ENCODE measurements at regions not wholly inside any gene's neighbourhood (a gene's known extent, or its start where the extent isn't known, plus 50 kb on each side); places are given as distances from the start of the nearest gene placed in this dataset.

DNA sequence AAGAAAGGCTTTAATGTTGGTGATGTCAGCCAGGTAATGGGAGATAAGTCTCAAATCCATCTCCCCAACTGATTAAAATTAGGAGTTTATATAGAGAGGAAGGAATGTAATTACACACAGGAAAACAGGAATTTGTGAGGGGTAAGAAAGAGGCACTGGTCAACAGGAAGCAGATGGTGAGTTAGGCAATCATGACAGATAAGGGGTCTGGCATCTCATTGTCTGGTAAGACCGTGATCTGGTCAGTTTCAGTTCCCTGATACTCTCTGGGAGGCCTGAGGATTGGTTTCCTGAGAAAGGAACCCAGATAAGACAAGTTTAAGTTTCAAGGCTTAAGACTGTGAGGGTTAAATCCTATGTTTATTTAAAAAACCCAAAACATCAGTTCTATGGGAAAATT, 414.7 kb upstream of the ARRDC4 start:
- Histone ChIP-seq H3K9me3 (ENCODE audit: control insufficient read depth in 5 of 5, low read length in 5 of 5) (peaks cover 0 to 21% (median 8%) of the 10 kb centered on the region in 5 donors), H3K27ac (ENCODE audit: low read depth, low read length) (no peak overlapping the region), H3K36me3 (ENCODE audit: control insufficient read depth in 5 of 5, insufficient read depth in 5 of 5, low read length in 5 of 5) (no peaks in the 10 kb centered on the region), H3K4me1 (ENCODE audit: control insufficient read depth in 5 of 5, insufficient read depth in 5 of 5, low read length in 5 of 5) (no peaks in the 10 kb centered on the region), H3K4me3 (ENCODE audit: low read depth in 1 of 5, low read length in 5 of 5) (peak overlapping the region in 1 of 5 donors; percentile 19), H3K27me3 (ENCODE audit: control insufficient read depth in 5 of 5, insufficient read depth in 4 of 5, low read length in 5 of 5) (no peaks in the 10 kb centered on the region), H3K9ac (ENCODE audit: low read length in 5 of 5) (no peak overlapping the region)

- no peak overlapping the region for H3K27ac ChIP-seq (ENCODE audit: low read depth, low read length)
- H3K36me3 ChIP-seq (ENCODE audit: control insufficient read depth in 5 of 5, insufficient read depth in 5 of 5, low read length in 5 of 5) = no peaks in the 10 kb centered on the region
- H3K9ac ChIP-seq (ENCODE audit: low read length in 5 of 5) = no peak overlapping the region
- no peaks in the 10 kb centered on the region for H3K27me3 ChIP-seq (ENCODE audit: control insufficient read depth in 5 of 5, insufficient read depth in 4 of 5, low read length in 5 of 5)
- H3K4me1 ChIP-seq (ENCODE audit: control insufficient read depth in 5 of 5, insufficient read depth in 5 of 5, low read length in 5 of 5) = no peaks in the 10 kb centered on the region
- H3K4me3 ChIP-seq (ENCODE audit: low read depth in 1 of 5, low read length in 5 of 5) = no peak overlapping the region
- peaks cover 0 to 21% (median 8%) of the 10 kb centered on the region in 5 donors for H3K9me3 ChIP-seq (ENCODE audit: control insufficient read depth in 5 of 5, low read length in 5 of 5)
Measured at GRCh38 chr15:97547381-97547780, 413.1 kb upstream of the ARRDC4 start.

GRCh38 chr15:97561529-97561928, 399.0 kb upstream of the ARRDC4 start:
- Histone ChIP-seq H3K27ac (ENCODE audit: low read depth, low read length) (no peak overlapping the region), H3K9ac (ENCODE audit: low read length in 5 of 5) (no peak overlapping the region), H3K36me3 (ENCODE audit: control insufficient read depth in 5 of 5, insufficient read depth in 5 of 5, low read length in 5 of 5) (no peaks in the 10 kb centered on the region), H3K4me1 (ENCODE audit: control insufficient read depth in 5 of 5, insufficient read depth in 5 of 5, low read length in 5 of 5) (no peaks in the 10 kb centered on the region), H3K9me3 (ENCODE audit: control insufficient read depth in 5 of 5, low read length in 5 of 5) (no peaks in the 10 kb centered on the region), H3K27me3 (ENCODE audit: control insufficient read depth in 5 of 5, insufficient read depth in 4 of 5, low read length in 5 of 5) (no peaks in the 10 kb centered on the region), H3K4me3 (ENCODE audit: low read depth in 1 of 5, low read length in 5 of 5) (no peak overlapping the region)

GRCh38 chr15:97563516-97563915, 397.0 kb upstream of the ARRDC4 start:
- Histone ChIP-seq H3K27me3 (ENCODE audit: control insufficient read depth in 5 of 5, insufficient read depth in 4 of 5, low read length in 5 of 5) (no peaks in the 10 kb centered on the region), H3K4me1 (ENCODE audit: control insufficient read depth in 5 of 5, insufficient read depth in 5 of 5, low read length in 5 of 5) (peaks cover 0 to 10% (median 0%) of the 10 kb centered on the region in 5 donors), H3K9ac (ENCODE audit: low read length in 5 of 5) (no peak overlapping the region), H3K27ac (ENCODE audit: low read depth, low read length) (no peak overlapping the region), H3K36me3 (ENCODE audit: control insufficient read depth in 5 of 5, insufficient read depth in 5 of 5, low read length in 5 of 5) (no peaks in the 10 kb centered on the region), H3K9me3 (ENCODE audit: control insufficient read depth in 5 of 5, low read length in 5 of 5) (no peaks in the 10 kb centered on the region), H3K4me3 (ENCODE audit: low read depth in 1 of 5, low read length in 5 of 5) (no peak overlapping the region)

GRCh38 chr15:97566961-97567360, 393.5 kb upstream of the ARRDC4 start:
- Histone ChIP-seq H3K27ac (ENCODE audit: low read depth, low read length) (no peak overlapping the region), H3K4me3 (ENCODE audit: low read depth in 1 of 5, low read length in 5 of 5) (no peak overlapping the region), H3K4me1 (ENCODE audit: control insufficient read depth in 5 of 5, insufficient read depth in 5 of 5, low read length in 5 of 5) (peaks cover 0 to 10% (median 0%) of the 10 kb centered on the region in 5 donors), H3K9me3 (ENCODE audit: control insufficient read depth in 5 of 5, low read length in 5 of 5) (peaks cover 0 to 4% (median 0%) of the 10 kb centered on the region in 5 donors), H3K9ac (ENCODE audit: low read length in 5 of 5) (no peak overlapping the region), H3K27me3 (ENCODE audit: control insufficient read depth in 5 of 5, insufficient read depth in 4 of 5, low read length in 5 of 5) (no peaks in the 10 kb centered on the region), H3K36me3 (ENCODE audit: control insufficient read depth in 5 of 5, insufficient read depth in 5 of 5, low read length in 5 of 5) (no peaks in the 10 kb centered on the region)

- Histone ChIP-seq H3K27me3 (ENCODE audit: control insufficient read depth in 5 of 5, insufficient read depth in 4 of 5, low read length in 5 of 5) (no peaks in the 10 kb centered on the region), H3K9me3 (ENCODE audit: control insufficient read depth in 5 of 5, low read length in 5 of 5) (peaks cover 0 to 4% (median 0%) of the 10 kb centered on the region in 5 donors), H3K9ac (ENCODE audit: low read length in 5 of 5) (no peak overlapping the region), H3K36me3 (ENCODE audit: control insufficient read depth in 5 of 5, insufficient read depth in 5 of 5, low read length in 5 of 5) (no peaks in the 10 kb centered on the region), H3K4me1 (ENCODE audit: control insufficient read depth in 5 of 5, insufficient read depth in 5 of 5, low read length in 5 of 5) (peaks cover 0 to 10% (median 0%) of the 10 kb centered on the region in 5 donors), H3K4me3 (ENCODE audit: low read depth in 1 of 5, low read length in 5 of 5) (no peak overlapping the region), H3K27ac (ENCODE audit: low read depth, low read length) (no peak overlapping the region)
Measured at GRCh38 chr15:97567411-97567810, 393.1 kb upstream of the ARRDC4 start.

DNA sequence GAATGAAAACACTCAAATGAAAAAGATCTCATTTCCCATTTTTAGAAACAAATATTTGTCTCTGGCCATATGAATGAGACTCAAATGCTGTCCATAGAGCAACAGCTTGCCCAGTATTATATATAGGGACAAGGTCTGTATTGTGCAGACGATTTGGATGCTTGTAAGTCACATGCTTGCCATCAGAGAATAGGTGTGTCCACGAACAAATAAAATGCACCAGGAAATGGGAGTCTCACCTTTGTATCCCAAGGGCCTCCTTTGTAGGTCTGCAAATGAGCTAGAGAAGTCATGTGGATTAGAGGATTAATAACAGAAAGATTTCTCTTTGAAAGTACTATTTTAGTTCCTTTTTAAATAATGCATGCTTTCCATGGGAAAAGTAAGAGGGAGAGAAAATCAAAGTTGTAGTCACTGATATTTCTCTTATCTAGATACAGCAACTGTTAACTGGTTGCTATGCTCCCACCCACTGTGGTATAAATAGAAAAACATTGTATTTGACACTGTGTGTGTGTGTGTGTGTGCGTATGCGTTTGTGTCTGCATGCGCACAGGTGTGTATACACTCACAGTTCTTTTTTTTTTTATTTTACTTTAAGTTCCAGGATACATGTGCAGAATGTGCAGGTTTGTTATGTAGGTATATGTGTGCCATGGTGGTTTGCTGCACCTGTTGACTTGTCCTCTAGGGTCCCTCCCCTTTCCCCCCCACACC, 383.4 kb upstream of the ARRDC4 start:
- peaks cover 0 to 2% (median 0%) of the 10 kb centered on the region in 5 donors for H3K9me3 ChIP-seq (ENCODE audit: control insufficient read depth in 5 of 5, low read length in 5 of 5)
- H3K4me3 ChIP-seq (ENCODE audit: low read depth in 1 of 5, low read length in 5 of 5) = no peak overlapping the region
- no peaks in the 10 kb centered on the region for H3K4me1 ChIP-seq (ENCODE audit: control insufficient read depth in 5 of 5, insufficient read depth in 5 of 5, low read length in 5 of 5)
- no peak overlapping the region for H3K27ac ChIP-seq (ENCODE audit: low read depth, low read length)
- H3K36me3 ChIP-seq (ENCODE audit: control insufficient read depth in 5 of 5, insufficient read depth in 5 of 5, low read length in 5 of 5) = no peaks in the 10 kb centered on the region
- no peak overlapping the region for H3K9ac ChIP-seq (ENCODE audit: low read length in 5 of 5)
- no peaks in the 10 kb centered on the region for H3K27me3 ChIP-seq (ENCODE audit: control insufficient read depth in 5 of 5, insufficient read depth in 4 of 5, low read length in 5 of 5)

GRCh38 chr15:97585408-97585807, 375.1 kb upstream of the ARRDC4 start:
- no peak overlapping the region for H3K9ac ChIP-seq (ENCODE audit: low read length in 5 of 5)
- H3K4me3 ChIP-seq (ENCODE audit: low read depth in 1 of 5, low read length in 5 of 5) = no peak overlapping the region
- H3K27me3 ChIP-seq (ENCODE audit: control insufficient read depth in 5 of 5, insufficient read depth in 4 of 5, low read length in 5 of 5) = no peaks in the 10 kb centered on the region
- no peak overlapping the region for H3K27ac ChIP-seq (ENCODE audit: low read depth, low read length)
- no peaks in the 10 kb centered on the region for H3K4me1 ChIP-seq (ENCODE audit: control insufficient read depth in 5 of 5, insufficient read depth in 5 of 5, low read length in 5 of 5)
- H3K36me3 ChIP-seq (ENCODE audit: control insufficient read depth in 5 of 5, insufficient read depth in 5 of 5, low read length in 5 of 5) = no peaks in the 10 kb centered on the region
- H3K9me3 ChIP-seq (ENCODE audit: control insufficient read depth in 5 of 5, low read length in 5 of 5) = no peaks in the 10 kb centered on the region

- Histone ChIP-seq H3K4me3 (ENCODE audit: low read depth in 1 of 5, low read length in 5 of 5) (no peak overlapping the region), H3K9me3 (ENCODE audit: control insufficient read depth in 5 of 5, low read length in 5 of 5) (no peaks in the 10 kb centered on the region), H3K4me1 (ENCODE audit: control insufficient read depth in 5 of 5, insufficient read depth in 5 of 5, low read length in 5 of 5) (no peaks in the 10 kb centered on the region), H3K27ac (ENCODE audit: low read depth, low read length) (no peak overlapping the region), H3K36me3 (ENCODE audit: control insufficient read depth in 5 of 5, insufficient read depth in 5 of 5, low read length in 5 of 5) (no peaks in the 10 kb centered on the region), H3K27me3 (ENCODE audit: control insufficient read depth in 5 of 5, insufficient read depth in 4 of 5, low read length in 5 of 5) (no peaks in the 10 kb centered on the region), H3K9ac (ENCODE audit: low read length in 5 of 5) (no peak overlapping the region)
Measured at GRCh38 chr15:97592778-97593177, 367.7 kb upstream of the ARRDC4 start.

GRCh38 chr15:97597801-97598200, 362.7 kb upstream of the ARRDC4 start:
- Histone ChIP-seq H3K27ac (ENCODE audit: low read depth, low read length) (no peak overlapping the region), H3K4me3 (ENCODE audit: low read depth in 1 of 5, low read length in 5 of 5) (no peak overlapping the region), H3K9ac (ENCODE audit: low read length in 5 of 5) (no peak overlapping the region), H3K36me3 (ENCODE audit: control insufficient read depth in 5 of 5, insufficient read depth in 5 of 5, low read length in 5 of 5) (no peaks in the 10 kb centered on the region), H3K9me3 (ENCODE audit: control insufficient read depth in 5 of 5, low read length in 5 of 5) (no peaks in the 10 kb centered on the region), H3K27me3 (ENCODE audit: control insufficient read depth in 5 of 5, insufficient read depth in 4 of 5, low read length in 5 of 5) (no peaks in the 10 kb centered on the region), H3K4me1 (ENCODE audit: control insufficient read depth in 5 of 5, insufficient read depth in 5 of 5, low read length in 5 of 5) (no peaks in the 10 kb centered on the region)
